ENCODE measurements at regions not wholly inside any gene's neighbourhood (a gene's known extent, or its start where the extent isn't known, plus 50 kb on each side); places are given as distances from the start of the nearest gene placed in this dataset.
"Not testable (repeated sequence)": the region's sequence is repeated elsewhere in the genome, so short reads cannot be mapped to it uniquely, and the experiment has no call there.

DNA sequence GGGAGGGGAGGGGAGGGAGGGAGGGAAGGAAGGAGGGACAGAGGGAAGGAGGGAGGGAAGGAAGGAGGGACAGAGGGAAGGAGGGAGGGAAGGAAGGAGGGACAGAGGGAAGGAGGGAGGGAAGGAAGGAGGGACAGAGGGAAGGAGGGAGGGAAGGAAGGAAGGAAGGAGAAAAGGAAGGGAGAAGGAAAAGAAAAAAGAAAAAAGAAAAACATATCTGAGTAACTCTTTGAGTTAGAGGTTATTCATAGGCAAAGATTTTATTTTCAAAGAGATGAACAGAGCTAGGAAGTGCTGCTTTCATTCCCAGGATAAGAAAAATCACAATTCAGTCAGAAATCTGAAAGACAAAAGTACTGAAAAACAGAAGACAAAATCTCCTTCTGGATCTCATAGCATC, 379.7 kb upstream of the GYPC start:
- not testable (repeated sequence) for H3K36me3 ChIP-seq (ENCODE audit: control insufficient read depth, insufficient read depth, low read length); H3K36me3 Mint-ChIP-seq; H3K4me3 ChIP-seq (ENCODE audit: low read depth, low read length); H3K27ac Mint-ChIP-seq; ATAC-seq (ENCODE audit: low read depth in 2 of 2); H3K27me3 Mint-ChIP-seq; DNase-seq; H3K27me3 ChIP-seq (ENCODE audit: control insufficient read depth, insufficient read depth, low read length); H3K4me3 Mint-ChIP-seq; H3K9me3 Mint-ChIP-seq; H3K4me1 Mint-ChIP-seq; H3K4me1 ChIP-seq (ENCODE audit: control insufficient read depth, insufficient read depth, low read length, poor library complexity, severe bottlenecking); H3K9me3 ChIP-seq (ENCODE audit: control insufficient read depth in 2 of 2, low read length in 2 of 2); H3K27ac ChIP-seq (ENCODE audit: insufficient read depth, low read length, poor library complexity, severe bottlenecking)

DNA sequence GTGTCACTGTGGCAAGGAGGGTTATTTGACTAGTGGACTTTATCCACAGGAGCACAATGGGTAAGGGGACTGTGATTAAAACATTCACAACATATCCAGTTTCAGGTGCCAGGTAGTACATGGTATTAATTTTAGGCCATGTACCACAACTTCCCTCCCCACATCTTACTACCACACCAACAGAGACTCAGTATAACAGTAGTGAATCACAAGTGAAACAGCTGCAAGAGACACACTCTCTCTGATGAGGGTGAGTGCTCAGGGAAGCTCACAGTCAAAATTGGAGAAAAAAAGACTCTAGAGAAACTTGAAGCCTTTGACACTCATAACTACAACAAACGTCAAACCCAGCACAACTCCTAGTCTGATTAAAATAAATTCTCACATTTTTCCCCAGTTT, 367.6 kb upstream of the GYPC start:
- H3K36me3 Mint-ChIP-seq = no peaks in the 10 kb centered on the region
- H3K36me3 ChIP-seq (ENCODE audit: control insufficient read depth, insufficient read depth, low read length) = no peaks in the 10 kb centered on the region
- H3K9me3 ChIP-seq (ENCODE audit: control insufficient read depth in 2 of 2, low read length in 2 of 2) = no peaks in the 10 kb centered on the region
- no peak overlapping the region for H3K4me3 Mint-ChIP-seq
- H3K27me3 Mint-ChIP-seq = no peaks in the 10 kb centered on the region
- H3K4me1 Mint-ChIP-seq = no peaks in the 10 kb centered on the region
- H3K4me3 ChIP-seq (ENCODE audit: low read depth, low read length) = no peak overlapping the region
- no peak overlapping the region for H3K27ac Mint-ChIP-seq
- no peak overlapping the region for H3K27ac ChIP-seq (ENCODE audit: insufficient read depth, low read length, poor library complexity, severe bottlenecking)
- no peaks in the 10 kb centered on the region for H3K27me3 ChIP-seq (ENCODE audit: control insufficient read depth, insufficient read depth, low read length)
- DNase-seq (no peak), ATAC-seq (ENCODE audit: low read depth in 2 of 2) (no peak)
- no peaks in the 10 kb centered on the region for H3K4me1 ChIP-seq (ENCODE audit: control insufficient read depth, insufficient read depth, low read length, poor library complexity, severe bottlenecking)
- peaks cover 0 to 6% (median 2%) of the 10 kb centered on the region in 7 donors for H3K9me3 Mint-ChIP-seq

DNA sequence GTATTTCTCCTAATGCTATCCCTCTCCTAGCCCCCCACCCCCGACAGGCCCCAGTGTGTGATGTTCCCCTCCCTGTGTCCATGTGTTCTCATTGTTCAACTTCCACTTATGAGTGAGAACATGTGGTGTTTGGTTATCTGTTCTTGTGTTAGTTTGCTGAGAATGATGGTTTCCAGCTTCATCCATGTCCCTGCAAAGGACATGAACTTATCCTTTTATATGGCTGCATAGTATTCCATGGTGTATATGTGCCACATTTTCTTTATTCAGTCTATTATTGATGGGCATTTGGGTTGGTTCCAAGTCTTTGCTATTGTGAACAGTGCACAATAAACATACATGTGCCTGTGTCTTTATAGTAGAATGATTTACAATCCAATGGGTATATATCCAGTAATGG, 362.0 kb upstream of the GYPC start:
- DNase-seq; H3K27me3 Mint-ChIP-seq; H3K4me1 Mint-ChIP-seq; ATAC-seq (ENCODE audit: low read depth in 2 of 2); H3K4me1 ChIP-seq (ENCODE audit: control insufficient read depth, insufficient read depth, low read length, poor library complexity, severe bottlenecking); H3K4me3 Mint-ChIP-seq; H3K9me3 ChIP-seq (ENCODE audit: control insufficient read depth in 2 of 2, low read length in 2 of 2); H3K9me3 Mint-ChIP-seq; H3K36me3 Mint-ChIP-seq; H3K36me3 ChIP-seq (ENCODE audit: control insufficient read depth, insufficient read depth, low read length); H3K27ac ChIP-seq (ENCODE audit: insufficient read depth, low read length, poor library complexity, severe bottlenecking); H3K27me3 ChIP-seq (ENCODE audit: control insufficient read depth, insufficient read depth, low read length); H3K27ac Mint-ChIP-seq; H3K4me3 ChIP-seq (ENCODE audit: low read depth, low read length): not testable (repeated sequence)

GRCh38 chr2:126299469-126299976, 356.4 kb upstream of the GYPC start:
- no peaks in the 10 kb centered on the region for H3K4me1 ChIP-seq (ENCODE audit: control insufficient read depth, insufficient read depth, low read length, poor library complexity, severe bottlenecking)
- no peaks in the 10 kb centered on the region for H3K36me3 ChIP-seq (ENCODE audit: control insufficient read depth, insufficient read depth, low read length)
- H3K27me3 ChIP-seq (ENCODE audit: control insufficient read depth, insufficient read depth, low read length) = no peaks in the 10 kb centered on the region
- no peaks in the 10 kb centered on the region for H3K9me3 ChIP-seq (ENCODE audit: control insufficient read depth in 2 of 2, low read length in 2 of 2)
- H3K27me3 Mint-ChIP-seq = no peaks in the 10 kb centered on the region
- no peaks in the 10 kb centered on the region for H3K9me3 Mint-ChIP-seq
- H3K4me3 ChIP-seq (ENCODE audit: low read depth, low read length) = no peak overlapping the region
- no peak overlapping the region for H3K27ac Mint-ChIP-seq
- H3K4me1 Mint-ChIP-seq = no peaks in the 10 kb centered on the region
- no peak overlapping the region for H3K27ac ChIP-seq (ENCODE audit: insufficient read depth, low read length, poor library complexity, severe bottlenecking)
- H3K4me3 Mint-ChIP-seq = no peak overlapping the region
- no peak for DNase-seq
- no peak for ATAC-seq (ENCODE audit: low read depth in 2 of 2)
- no peaks in the 10 kb centered on the region for H3K36me3 Mint-ChIP-seq

DNA sequence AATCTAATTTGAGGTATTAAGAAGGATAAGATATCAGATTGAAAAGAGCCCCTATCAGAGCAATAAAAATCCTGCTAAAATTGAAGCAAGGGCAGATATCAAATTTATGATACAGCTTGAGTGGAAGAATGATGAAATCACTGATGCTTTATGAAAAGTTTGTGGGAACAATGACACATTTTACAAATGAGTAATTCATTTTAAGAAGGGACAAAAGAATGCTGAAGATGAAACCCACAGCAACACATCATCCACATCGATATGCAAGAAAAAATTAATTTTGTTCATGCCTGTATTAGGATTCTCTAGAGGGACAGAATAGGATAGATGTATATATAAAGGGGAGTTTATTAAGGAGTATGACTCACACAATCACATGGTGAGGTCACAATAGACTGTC, 355.6 kb upstream of the GYPC start:
- no peak for ATAC-seq (ENCODE audit: low read depth in 2 of 2)
- Mint-ChIP-seq H3K4me3 (no peak overlapping the region), H3K27ac (no peak overlapping the region), H3K27me3 (no peaks in the 10 kb centered on the region), H3K9me3 (no peaks in the 10 kb centered on the region), H3K4me1 (no peaks in the 10 kb centered on the region), H3K36me3 (no peaks in the 10 kb centered on the region)
- no peaks in the 10 kb centered on the region for H3K9me3 ChIP-seq (ENCODE audit: control insufficient read depth in 2 of 2, low read length in 2 of 2)
- H3K27ac ChIP-seq (ENCODE audit: insufficient read depth, low read length, poor library complexity, severe bottlenecking) = no peak overlapping the region
- no peak for DNase-seq
- no peaks in the 10 kb centered on the region for H3K36me3 ChIP-seq (ENCODE audit: control insufficient read depth, insufficient read depth, low read length)
- H3K27me3 ChIP-seq (ENCODE audit: control insufficient read depth, insufficient read depth, low read length) = no peaks in the 10 kb centered on the region
- H3K4me3 ChIP-seq (ENCODE audit: low read depth, low read length) = no peak overlapping the region
- no peaks in the 10 kb centered on the region for H3K4me1 ChIP-seq (ENCODE audit: control insufficient read depth, insufficient read depth, low read length, poor library complexity, severe bottlenecking)

DNA sequence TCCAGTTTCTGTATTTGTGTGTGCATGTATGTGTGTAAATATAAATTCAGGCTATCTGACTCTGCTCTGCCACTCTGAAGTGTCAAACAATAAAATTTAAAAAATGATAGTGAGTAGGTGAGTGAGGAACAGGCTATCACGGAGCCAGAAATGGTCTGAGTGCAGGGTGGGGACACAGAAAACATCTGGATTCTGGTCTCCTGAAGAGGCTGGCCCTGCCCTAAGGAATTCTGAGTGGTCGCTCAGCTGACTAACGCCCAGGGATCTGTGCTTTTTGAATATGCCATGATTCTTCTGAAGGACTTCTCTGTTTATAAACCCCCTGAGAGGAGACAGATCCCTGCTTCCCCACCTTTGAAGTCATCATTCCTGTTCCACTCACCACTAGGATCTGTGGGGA, 353.9 kb upstream of the GYPC start:
- H3K27me3 Mint-ChIP-seq = no peaks in the 10 kb centered on the region
- H3K4me1 Mint-ChIP-seq = no peaks in the 10 kb centered on the region
- no peak for ATAC-seq (ENCODE audit: low read depth in 2 of 2)

DNA sequence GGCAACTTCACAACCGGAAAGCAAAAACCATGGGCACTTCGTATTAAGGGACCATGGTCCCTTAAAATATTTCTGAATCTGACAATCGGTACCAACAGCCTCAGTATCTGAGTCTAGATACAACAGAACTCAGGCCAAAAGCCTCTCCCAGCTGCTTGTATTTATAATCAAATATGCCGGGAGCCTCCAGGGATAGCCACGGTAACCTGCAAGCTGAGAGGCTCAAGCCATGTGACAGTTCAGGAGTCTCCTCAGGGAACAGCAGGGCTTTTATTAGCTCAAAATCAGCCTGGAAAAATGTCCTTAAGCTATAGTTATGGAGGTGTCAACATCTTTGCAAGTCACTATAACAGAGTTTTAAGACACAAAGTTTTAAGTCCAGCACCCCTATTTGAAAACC, 352.8 kb upstream of the GYPC start:
- Histone ChIP-seq H3K4me3 (ENCODE audit: low read depth, low read length) (no peak overlapping the region), H3K4me1 (ENCODE audit: control insufficient read depth, insufficient read depth, low read length, poor library complexity, severe bottlenecking) (no peaks in the 10 kb centered on the region), H3K36me3 (ENCODE audit: control insufficient read depth, insufficient read depth, low read length) (no peaks in the 10 kb centered on the region), H3K9me3 (ENCODE audit: control insufficient read depth in 2 of 2, low read length in 2 of 2) (no peaks in the 10 kb centered on the region), H3K27me3 (ENCODE audit: control insufficient read depth, insufficient read depth, low read length) (no peaks in the 10 kb centered on the region), H3K27ac (ENCODE audit: insufficient read depth, low read length, poor library complexity, severe bottlenecking) (no peak overlapping the region)
- ATAC-seq (ENCODE audit: low read depth in 2 of 2) (no peak), DNase-seq (no peak)
- H3K4me1 Mint-ChIP-seq = no peaks in the 10 kb centered on the region
- H3K9me3 Mint-ChIP-seq = peaks cover 0 to 3% (median 0%) of the 10 kb centered on the region in 7 donors
- H3K36me3 Mint-ChIP-seq = no peaks in the 10 kb centered on the region
- H3K27me3 Mint-ChIP-seq = no peaks in the 10 kb centered on the region
- H3K4me3 Mint-ChIP-seq = no peak overlapping the region
- no peak overlapping the region for H3K27ac Mint-ChIP-seq

More for the DNA sequence above, 353.9 kb upstream of the GYPC start:
- Mint-ChIP-seq H3K9me3 (peaks cover 0 to 3% (median 0%) of the 10 kb centered on the region in 7 donors), H3K4me3 (no peak overlapping the region), H3K27ac (peak overlapping the region in 1 of 3 donors; percentile 14), H3K36me3 (no peaks in the 10 kb centered on the region)
- DNase-seq = no peak
- H3K27ac ChIP-seq (ENCODE audit: insufficient read depth, low read length, poor library complexity, severe bottlenecking) = no peak overlapping the region
- no peak overlapping the region for H3K4me3 ChIP-seq (ENCODE audit: low read depth, low read length)
- H3K36me3 ChIP-seq (ENCODE audit: control insufficient read depth, insufficient read depth, low read length) = no peaks in the 10 kb centered on the region
- H3K27me3 ChIP-seq (ENCODE audit: control insufficient read depth, insufficient read depth, low read length) = no peaks in the 10 kb centered on the region
- H3K9me3 ChIP-seq (ENCODE audit: control insufficient read depth in 2 of 2, low read length in 2 of 2) = no peaks in the 10 kb centered on the region
- no peaks in the 10 kb centered on the region for H3K4me1 ChIP-seq (ENCODE audit: control insufficient read depth, insufficient read depth, low read length, poor library complexity, severe bottlenecking)

DNA sequence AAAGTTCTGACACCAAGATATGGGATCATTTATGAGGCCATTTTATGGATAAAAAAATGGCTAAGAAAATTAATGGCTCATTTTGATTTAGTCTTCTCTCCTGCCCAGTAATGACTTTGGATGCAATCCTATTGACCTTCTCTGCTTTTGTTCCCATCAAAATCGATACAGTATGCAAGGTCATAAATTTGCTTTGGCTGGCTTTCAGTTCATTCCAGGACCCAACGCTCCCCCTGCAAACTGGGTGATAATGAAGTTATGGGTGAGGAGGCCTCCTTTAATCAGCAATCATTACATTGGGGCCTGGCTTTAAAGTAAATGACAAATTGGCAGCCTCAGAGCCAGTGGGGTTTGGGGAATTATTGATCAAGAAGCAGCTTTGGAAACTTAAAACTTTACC, 351.8 kb upstream of the GYPC start:
- Mint-ChIP-seq H3K36me3 (no peaks in the 10 kb centered on the region), H3K9me3 (peaks cover 0 to 4% (median 0%) of the 10 kb centered on the region in 7 donors), H3K27me3 (no peaks in the 10 kb centered on the region), H3K27ac (no peak overlapping the region), H3K4me3 (no peak overlapping the region), H3K4me1 (no peaks in the 10 kb centered on the region)
- DNase-seq (no peak), ATAC-seq (ENCODE audit: low read depth in 2 of 2) (no peak)
- Histone ChIP-seq H3K36me3 (ENCODE audit: control insufficient read depth, insufficient read depth, low read length) (no peaks in the 10 kb centered on the region), H3K27ac (ENCODE audit: insufficient read depth, low read length, poor library complexity, severe bottlenecking) (no peak overlapping the region), H3K4me1 (ENCODE audit: control insufficient read depth, insufficient read depth, low read length, poor library complexity, severe bottlenecking) (no peaks in the 10 kb centered on the region), H3K9me3 (ENCODE audit: control insufficient read depth in 2 of 2, low read length in 2 of 2) (no peaks in the 10 kb centered on the region), H3K4me3 (ENCODE audit: low read depth, low read length) (no peak overlapping the region), H3K27me3 (ENCODE audit: control insufficient read depth, insufficient read depth, low read length) (no peaks in the 10 kb centered on the region)
